HG02759 (cell line): ENCODE measurements at regions not wholly inside any gene's neighbourhood (a gene's known extent, or its start where the extent isn't known, plus 50 kb on each side); places are given as distances from the start of the nearest gene placed in this dataset.
A peak's percentile ranks its signal among the peaks of the same experiment; 100 is the strongest.
"Not testable (repeated sequence)": the region's sequence is repeated elsewhere in the genome, so short reads cannot be mapped to it uniquely, and the experiment has no call there.

Source experiments
- ATAC-seq: cut with Tn5 transposase; IDR thresholded peaks from one replicate; pipeline ENCODE4 v1.9.1; 2021; ENCODE audit warnings: mild to moderate bottlenecking, moderate library complexity; ENCODE audit not compliant: unreplicated experiment

- no peak for ATAC-seq
Measured at GRCh38 chr15:95610945-95611344, 719.6 kb upstream of the NR2F2 start.

- no peak for ATAC-seq
Measured at GRCh38 chr15:95615436-95615835, 715.1 kb upstream of the NR2F2 start.

DNA sequence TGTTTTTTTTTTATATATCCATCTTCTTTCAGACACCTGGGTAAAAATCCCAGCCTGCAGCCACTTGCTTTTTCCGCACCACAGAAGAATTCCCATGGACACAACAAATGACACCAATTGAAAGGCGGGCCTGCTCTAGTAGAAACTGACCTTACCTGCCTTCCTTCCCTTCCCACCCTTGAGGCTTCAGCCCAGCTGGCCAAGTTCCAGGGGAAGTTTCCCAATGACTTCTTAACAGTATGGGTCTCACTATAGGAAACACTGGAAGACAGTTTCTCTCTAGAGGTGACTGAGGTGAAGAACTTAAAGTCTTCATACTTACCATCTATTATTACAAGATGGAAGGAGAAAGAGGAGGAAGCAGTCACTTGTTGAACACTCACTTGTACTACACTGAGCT is 714.2 kb upstream of the NR2F2 start:
- no peak for ATAC-seq

DNA sequence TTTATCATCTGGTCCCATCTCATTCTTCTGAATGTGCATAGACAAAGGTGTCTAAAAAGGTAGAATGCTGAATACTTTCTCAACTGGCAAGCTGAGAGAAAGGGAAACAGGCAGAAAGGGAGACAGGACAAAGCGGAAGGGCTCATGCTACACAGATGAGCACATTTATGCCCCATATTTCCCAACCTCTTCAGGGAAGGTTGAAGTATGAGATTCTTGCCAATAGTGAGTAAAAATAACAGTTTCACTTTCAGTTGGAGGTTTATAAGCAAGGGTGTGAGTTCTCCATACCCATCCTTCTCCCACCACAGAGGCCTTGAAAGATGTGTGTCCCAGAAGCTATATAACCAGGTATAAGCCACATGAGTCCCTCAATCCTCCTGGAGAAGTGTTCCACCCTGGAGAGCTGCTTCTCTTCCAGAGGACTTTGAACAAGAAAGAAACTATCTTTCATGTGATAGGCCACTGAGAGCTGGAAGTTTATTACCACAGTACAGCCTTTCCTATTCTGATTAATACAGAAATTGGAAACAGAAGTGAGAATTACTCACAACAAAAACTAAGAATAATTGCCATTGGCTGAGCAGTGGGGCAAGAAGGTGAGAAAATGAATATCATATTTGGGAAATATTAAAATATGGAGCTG is 709.4 kb upstream of the NR2F2 start:
- ATAC-seq: peak; percentile 62

GRCh38 chr15:95622843-95623242 is 707.7 kb upstream of the NR2F2 start:
- ATAC-seq: no peak

DNA sequence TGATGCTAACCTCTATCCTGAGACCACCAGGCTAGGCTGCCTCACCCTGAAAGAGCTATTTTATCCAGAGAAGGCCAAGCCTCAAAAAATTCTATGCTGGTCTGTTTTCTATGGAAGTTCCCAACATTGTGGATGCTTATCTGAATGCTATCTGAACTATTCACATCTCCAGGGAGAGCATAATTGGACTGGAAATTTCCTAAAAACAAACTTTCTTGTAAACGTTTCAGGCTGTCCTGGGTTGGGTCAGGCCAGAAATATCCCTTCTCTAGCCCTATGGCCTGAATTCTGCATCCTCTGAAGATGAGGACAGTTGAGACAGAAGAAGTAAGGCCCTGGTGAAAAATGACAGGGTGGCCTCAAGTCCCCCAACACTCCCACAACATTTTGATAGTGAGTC is 706.4 kb upstream of the NR2F2 start:
- ATAC-seq: no peak

- ATAC-seq: no peak
Measured at GRCh38 chr15:95624616-95625361, 705.7 kb upstream of the NR2F2 start.

- no peak for ATAC-seq
Measured at GRCh38 chr15:95626501-95627361, 703.8 kb upstream of the NR2F2 start.

DNA sequence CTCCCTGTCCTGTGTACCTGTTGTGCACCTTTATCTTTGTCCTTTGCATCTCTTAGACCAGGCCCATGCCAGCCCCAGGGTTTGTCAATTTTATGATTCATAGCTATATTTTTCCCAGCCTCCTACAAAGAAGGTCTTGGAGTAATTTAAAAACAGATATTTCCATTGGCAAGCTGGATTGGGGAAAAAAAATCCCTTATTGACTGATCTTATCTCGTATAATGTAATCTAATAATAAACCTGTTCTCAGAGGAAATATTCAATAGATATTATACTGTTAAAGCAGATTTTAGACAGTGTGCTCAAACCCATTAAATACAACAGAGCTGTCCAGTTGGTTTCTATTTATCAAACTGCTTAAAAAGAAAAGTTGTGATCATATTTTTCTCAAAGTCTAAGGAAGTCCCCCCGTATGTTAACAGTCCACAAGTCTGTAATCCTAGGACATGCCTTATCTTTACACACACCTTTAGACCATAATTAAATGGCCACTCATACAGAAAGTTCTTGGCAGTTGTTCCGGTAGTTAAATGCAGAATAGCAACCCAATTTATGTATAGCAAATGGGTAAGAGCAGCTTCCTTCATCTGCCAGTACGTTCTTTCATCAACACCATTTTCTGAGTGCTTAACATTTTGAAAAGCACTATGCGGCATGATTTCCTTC is 700.9 kb upstream of the NR2F2 start:
- ATAC-seq: no peak

DNA sequence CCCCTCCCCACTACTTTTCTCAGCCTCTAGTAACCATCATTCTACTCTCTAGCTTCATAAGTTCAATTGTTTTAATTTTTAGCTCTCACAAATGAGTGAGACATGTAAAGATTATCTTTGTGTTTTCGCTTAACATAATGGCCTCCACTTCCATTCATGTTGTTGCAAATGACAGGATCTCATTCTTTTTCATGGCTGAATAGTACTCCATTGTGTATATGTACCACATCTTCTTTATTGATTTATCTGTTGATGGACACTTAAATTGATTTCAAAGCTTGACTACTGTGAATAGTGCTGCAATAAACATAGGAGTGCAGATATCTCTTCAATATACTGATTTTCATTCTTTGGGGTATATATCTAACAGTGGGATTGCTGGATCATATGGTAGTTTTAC is 699.8 kb upstream of the NR2F2 start:
- no peak for ATAC-seq

DNA sequence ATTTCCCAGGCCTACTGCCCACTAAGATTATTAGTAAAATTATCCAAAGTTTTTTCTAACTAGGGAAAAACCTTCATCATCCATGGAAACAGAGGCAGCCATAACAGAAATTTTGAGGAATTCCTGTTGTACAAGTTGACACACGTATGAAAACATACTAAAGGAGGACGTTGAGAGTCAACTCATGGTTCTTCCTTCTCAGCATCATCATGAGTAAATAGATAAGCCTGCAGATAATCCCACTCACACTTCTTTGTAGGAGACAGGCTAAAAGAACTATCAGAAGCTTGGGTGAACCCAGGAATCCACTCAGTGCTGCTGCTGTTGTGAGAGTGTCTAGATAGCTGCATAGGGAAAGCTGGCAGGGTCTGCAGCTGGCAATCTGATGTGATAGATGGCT is 694.8 kb upstream of the NR2F2 start:
- no peak for ATAC-seq

DNA sequence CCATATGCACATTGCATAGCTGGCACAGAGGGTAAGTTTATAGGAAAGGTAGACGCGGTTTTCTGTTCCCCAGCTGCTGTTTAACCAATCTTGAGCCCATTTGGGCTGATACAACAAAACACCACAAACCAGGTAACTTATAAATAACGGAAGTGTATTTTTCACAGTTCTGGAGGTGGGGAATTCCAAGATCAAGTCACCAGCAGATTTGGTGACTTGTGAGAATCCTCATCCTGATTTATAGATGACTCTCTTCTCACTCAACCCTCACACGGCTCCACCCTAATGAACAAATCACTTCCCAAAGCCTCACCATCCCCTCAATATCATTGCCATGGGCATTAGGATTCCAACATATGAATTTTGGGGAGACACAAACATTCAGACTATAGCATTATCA is 694.4 kb upstream of the NR2F2 start:
- no peak for ATAC-seq

DNA sequence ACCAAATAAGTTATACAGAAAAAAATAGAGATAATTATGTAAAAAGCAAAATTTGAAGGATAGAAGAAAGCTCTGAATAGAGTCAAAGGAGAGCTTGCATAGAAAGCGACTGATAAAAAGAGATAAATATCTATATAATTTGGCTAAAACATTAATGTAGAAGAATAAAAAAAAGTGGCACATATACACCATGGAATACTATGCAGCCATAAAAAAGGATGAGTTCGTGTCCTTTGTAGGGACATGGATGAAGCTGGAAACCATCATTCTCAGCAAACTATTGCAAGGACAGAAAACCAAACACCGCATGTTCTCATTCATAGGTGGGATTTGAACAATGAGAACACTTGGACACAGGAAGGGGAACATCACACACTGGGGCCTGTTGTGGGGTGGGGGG is 693.3 kb upstream of the NR2F2 start:
- ATAC-seq: not testable (repeated sequence)

- no peak for ATAC-seq
Measured at GRCh38 chr15:95639208-95639607, 691.3 kb upstream of the NR2F2 start.

DNA sequence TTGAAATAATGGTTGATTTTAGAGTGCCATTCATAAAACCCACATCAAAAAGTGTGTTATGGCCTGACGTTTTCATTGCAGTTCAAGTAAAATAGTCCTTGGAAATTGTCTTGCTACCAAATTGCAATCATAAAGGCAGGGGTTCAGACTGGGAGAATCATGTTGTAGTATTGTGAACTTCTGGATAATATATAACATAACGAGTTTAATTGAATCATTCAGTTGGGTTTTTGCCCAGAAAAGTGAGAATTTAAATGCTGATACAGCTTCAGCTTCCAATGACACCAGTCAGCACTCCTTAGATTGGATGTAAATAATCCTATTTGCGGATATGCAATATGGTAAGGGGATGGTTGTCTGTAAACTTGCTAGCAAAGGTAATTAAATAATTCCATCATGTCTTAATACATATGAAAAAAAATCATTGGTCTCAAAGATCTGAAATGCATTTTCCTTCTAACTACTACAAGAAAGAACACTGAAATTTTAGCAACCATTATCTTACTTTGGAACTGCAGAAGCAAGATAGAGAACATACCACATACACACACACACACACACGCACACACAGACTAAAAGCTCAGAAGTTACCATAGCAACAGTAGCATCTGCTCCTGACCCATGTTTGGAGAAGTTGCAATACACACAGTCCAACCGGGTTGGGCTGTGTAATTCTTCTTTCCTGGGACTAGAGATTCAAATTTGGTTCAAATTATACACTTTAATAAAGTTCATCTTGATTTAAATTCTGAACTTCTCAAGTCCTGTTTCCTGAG is 686.2 kb upstream of the NR2F2 start:
- ATAC-seq: no peak

DNA sequence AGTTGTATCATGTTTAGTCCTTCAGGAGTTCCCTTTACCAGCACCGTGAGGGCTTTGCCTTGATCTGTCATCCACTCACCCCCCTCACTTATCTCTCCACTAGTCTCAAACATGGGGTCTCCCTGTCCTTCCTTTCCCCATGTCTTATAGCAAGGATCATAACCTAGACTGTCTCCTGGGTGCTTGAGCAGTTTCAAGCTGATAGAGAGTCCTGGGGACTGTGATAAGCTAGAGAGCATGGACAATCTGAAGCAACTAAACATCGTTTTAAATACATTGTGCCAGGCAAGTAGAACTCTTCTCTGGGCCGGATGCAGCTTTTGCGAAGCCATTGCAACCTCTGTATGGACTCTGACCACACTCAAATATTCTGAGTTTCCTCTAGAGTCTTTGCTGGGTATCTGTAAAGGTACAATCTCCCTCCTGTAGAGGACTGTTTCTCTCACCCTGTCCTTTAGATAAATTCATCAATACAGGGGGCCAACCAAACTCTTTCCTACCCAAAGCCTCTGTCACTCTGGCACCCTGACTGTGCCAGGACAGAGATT is 684.6 kb upstream of the NR2F2 start:
- ATAC-seq: no peak

GRCh38 chr15:95646484-95647273 is 683.8 kb upstream of the NR2F2 start:
- ATAC-seq: no peak

DNA sequence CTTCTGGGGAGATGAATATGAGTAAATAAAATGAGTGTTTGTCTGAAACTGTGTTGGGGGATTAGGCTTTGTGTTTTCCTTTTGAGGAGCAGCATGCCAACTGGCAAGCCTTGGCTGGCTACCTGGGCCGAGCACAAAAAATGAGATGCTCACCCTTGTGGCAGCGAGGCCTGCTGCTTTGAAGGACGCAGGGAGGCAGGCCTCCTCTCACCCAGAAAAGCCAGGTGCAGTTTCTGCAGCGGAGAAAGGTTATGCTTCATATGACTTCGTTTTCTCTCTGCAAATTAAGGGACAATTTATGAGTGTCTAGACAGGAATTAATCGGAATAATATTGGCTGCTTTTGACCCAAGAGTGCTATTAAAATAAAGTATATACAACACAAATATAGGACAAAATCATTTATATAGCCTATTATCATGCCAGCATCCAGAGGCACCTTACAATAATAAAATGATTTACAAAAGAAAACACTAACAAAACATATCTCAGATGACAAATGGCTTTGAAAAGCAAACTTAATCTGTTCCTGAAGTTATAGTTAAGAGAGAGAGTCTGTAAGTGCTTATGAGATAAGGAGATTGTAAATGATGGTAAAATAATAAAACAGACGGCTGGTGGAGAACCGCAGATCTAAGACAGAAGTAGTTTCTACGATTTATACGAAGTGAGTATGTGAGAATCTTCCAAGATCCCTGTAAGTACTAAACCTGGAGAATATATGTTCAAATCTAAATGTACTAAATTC is 682.8 kb upstream of the NR2F2 start:
- ATAC-seq: no peak

GRCh38 chr15:95653361-95653805 is 677.1 kb upstream of the NR2F2 start:
- no peak for ATAC-seq
